Endothelial cell of umbilical vein (primary cell): ENCODE measurements at regions not wholly inside any gene's neighbourhood (a gene's known extent, or its start where the extent isn't known, plus 50 kb on each side); places are given as distances from the start of the nearest gene placed in this dataset.

ENCODE experiments used
- BruUV-seq: library from RNA; stranded (reverse); fragments of 400-500 nt; replicated peaks from 2 replicates; lab custom pipeline; 2021; lab: Mats Ljungman, UMichigan
- CTCF ChIA-PET: fragments of 300-600, 350-600 bp; sonication (Branson Sonifier 250); formaldehyde crosslinking; loops from one replicate; lab custom pipeline; 2021; ENCODE audit warnings: antibody characterized with exemption, inconsistent platforms; lab: Charles Lee
- POLR2A ChIA-PET: fragments of 300-600, 350-600 bp; sonication (Branson Sonifier 250); formaldehyde crosslinking; loops from one replicate; lab custom pipeline; 2021; ENCODE audit warnings: antibody characterized with exemption, inconsistent platforms; lab: Charles Lee
- DNase-seq: peaks from one replicate; pipeline ENCODE4 v3.0.0-alpha.2; 2011; ENCODE audit warnings: low read depth, low spot score
- FAIRE-seq: peaks from 2 replicates; lab custom pipeline; 2011; peaks lifted over from hg19 to GRCh38; lab: Jason Lieb, UNC
- H2AFZ ChIP-seq: 2 replicates; pipeline ENCODE4 v1.6.0; 2012; ENCODE audit warnings: low read depth, low read length, control low read depth, inconsistent platforms
- H3K27ac ChIP-seq: 2 replicates; pipeline ENCODE4 v1.5.1; 2011; ENCODE audit warnings: low read depth, mild to moderate bottlenecking, control low read depth, low read length, moderate library complexity; ENCODE audit not compliant: insufficient read depth
- H3K27me3 ChIP-seq, 2 experiments: 2 replicates each; pipeline versions ENCODE4 v1.6.0 to v1.6.1; 2011; ENCODE audit warnings: low read length in 2 of 2, mixed read lengths in 1 of 2; ENCODE audit not compliant: control insufficient read depth in 2 of 2, insufficient read depth in 2 of 2
- H3K36me3 ChIP-seq, 2 experiments: 2 replicates in 1 of 2; 3 replicates in 1 of 2; pipeline ENCODE4 v1.5.1; 2011; ENCODE audit warnings: low read length in 2 of 2, mild to moderate bottlenecking in 1 of 2, moderate library complexity in 1 of 2; ENCODE audit not compliant: control insufficient read depth in 2 of 2, insufficient read depth in 2 of 2; ENCODE audit errors: extremely low read depth in 1 of 2
- H3K4me1 ChIP-seq: 3 replicates; pipeline ENCODE4 v1.5.1; 2011; ENCODE audit warnings: mild to moderate bottlenecking, low read length; ENCODE audit not compliant: control insufficient read depth, insufficient read depth; ENCODE audit errors: extremely low read depth
- H3K4me2 ChIP-seq: 2 replicates; pipeline ENCODE4 v1.6.1; 2011; ENCODE audit warnings: low read length, control low read depth, mixed read lengths; ENCODE audit not compliant: insufficient read depth
- H3K4me3 ChIP-seq, 3 experiments: fragments of 200-600 bp in 1 of 3; sonication (generic), shearing (Covaris generic) in 1 of 3; replicated peaks in 1 of 3; 2 replicates each; pipeline ENCODE4 v1.5.1; 2011 to 2016; ENCODE audit warnings: control low read depth in 3 of 3, low read length in 3 of 3, mild to moderate bottlenecking in 2 of 3, inconsistent platforms in 1 of 3, low read depth in 1 of 3, moderate library complexity in 1 of 3; ENCODE audit not compliant: insufficient read depth in 1 of 3
- H3K79me2 ChIP-seq: 2 replicates; pipeline ENCODE4 v1.6.0; 2012; ENCODE audit warnings: low read length, inconsistent platforms; ENCODE audit not compliant: control insufficient read depth, insufficient read depth
- H3K9ac ChIP-seq: replicated peaks from 2 replicates; pipeline ENCODE3; 2011; ENCODE audit warnings: low read length, control low read depth; ENCODE audit not compliant: insufficient read depth; ENCODE audit errors: extremely low read depth
- H3K9me1 ChIP-seq: replicated peaks from 3 replicates; pipeline ENCODE4 v1.6.0; 2011; ENCODE audit warnings: mild to moderate bottlenecking, low read length; ENCODE audit not compliant: control insufficient read depth, insufficient read depth; ENCODE audit errors: extremely low read depth
- H3K9me3 ChIP-seq: replicated peaks from 2 replicates; pipeline ENCODE4 v1.5.1; 2012; ENCODE audit warnings: low read length, inconsistent platforms; ENCODE audit not compliant: control insufficient read depth, insufficient read depth
- H4K20me1 ChIP-seq: replicated peaks from 2 replicates; pipeline ENCODE3; 2011; ENCODE audit warnings: mild to moderate bottlenecking, low read length; ENCODE audit not compliant: control insufficient read depth, insufficient read depth; ENCODE audit errors: extremely low read depth
- EZH2 ChIP-seq: IDR thresholded peaks from 2 replicates; pipeline ENCODE4 v1.6.1; 2012; ENCODE audit warnings: borderline replicate concordance, low read depth, mild to moderate bottlenecking, moderate library complexity, low read length, inconsistent platforms; ENCODE audit not compliant: severe bottlenecking
- FOS ChIP-seq: IDR thresholded peaks from 2 replicates; pipeline ENCODE4 v1.6.1; 2011; ENCODE audit warnings: mild to moderate bottlenecking, low read length, moderate library complexity, borderline replicate concordance; ENCODE audit not compliant: insufficient read depth
- JUN ChIP-seq: IDR thresholded peaks from 2 replicates; pipeline ENCODE4 v1.6.1; 2011; ENCODE audit warnings: borderline replicate concordance, low read depth; ENCODE audit not compliant: insufficient read length, insufficient read depth
- MYC ChIP-seq: IDR thresholded peaks from one replicate; pipeline ENCODE4 v1.6.1; 2011; ENCODE audit warnings: mild to moderate bottlenecking, low read depth, low read length
- POLR2A ChIP-seq: IDR thresholded peaks from 2 replicates; pipeline ENCODE4 v1.6.1; 2012; ENCODE audit warnings: low read depth, mild to moderate bottlenecking, control low read depth, low read length
- POLR2AphosphoS5 ChIP-seq: IDR thresholded peaks from 2 replicates; pipeline ENCODE4 v1.6.1; 2012; ENCODE audit warnings: low read depth, mild to moderate bottlenecking, control low read depth, low read length, moderate library complexity; ENCODE audit not compliant: insufficient read depth
- dilution Hi-C: fragments of 300-500 bp; cut with MboI; formaldehyde crosslinking; loops from one replicate; pipeline ENCODE4 v1.15.0; 2019; ENCODE audit warnings: low sequenced_read_pairs; ENCODE audit not compliant: extremely low pct_ligation_motif_present
- intact Hi-C: fragments of 100-400 bp; cut with micrococcal nuclease; formaldehyde crosslinking; loops from one replicate; pipeline ENCODE4 v1.10.0; 2022
- TF ChIP-seq, protein P1 (sequence below): IDR thresholded peaks from 2 replicates; pipeline ENCODE4 v1.6.1; 2011; ENCODE audit not compliant: insufficient read depth, insufficient read length
- TF ChIP-seq, protein P2 (sequence below), 2 donors: IDR thresholded peaks; 1 replicate in 1 of 2; 2 replicates in 1 of 2; pipeline ENCODE4 v1.5.1; 2011; ENCODE audit warnings: low read length in 2 of 2, mild to moderate bottlenecking in 2 of 2, moderate library complexity in 2 of 2, control low read depth in 1 of 2, inconsistent platforms in 1 of 2, low read depth in 1 of 2; ENCODE audit not compliant: insufficient read depth in 1 of 2; ENCODE audit errors: extremely low read depth in 1 of 2

DNA sequence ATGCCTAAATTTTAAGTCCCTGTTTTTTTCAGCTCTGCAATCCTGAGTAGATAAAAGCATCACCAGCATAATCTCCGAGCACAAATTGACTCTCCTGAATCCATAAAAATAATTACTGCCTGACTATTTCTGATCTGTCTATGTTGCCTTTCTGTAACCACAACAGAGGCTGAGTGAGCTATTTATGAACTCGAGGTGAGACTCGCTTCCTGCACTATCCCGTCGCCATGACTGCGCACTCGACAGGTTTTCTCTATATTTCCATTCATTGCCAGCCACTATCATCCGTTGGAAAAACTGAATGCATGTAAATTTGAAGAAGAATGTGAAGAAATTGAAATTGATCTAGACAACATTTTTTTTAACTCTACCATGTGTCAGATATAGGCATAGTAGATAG is 897.2 kb downstream of the ADGRL2 start:
- Histone ChIP-seq H3K4me2 (no peak overlapping the region), H2AFZ (no peak overlapping the region), H3K9me1 (no peaks in the 10 kb centered on the region), H3K79me2 (no peaks in the 10 kb centered on the region), H3K9ac (no peak overlapping the region), H3K4me1 (peaks cover 16% of the 10 kb centered on the region), H3K27me3 (no peaks in the 10 kb centered on the region), H3K27ac (no peak overlapping the region), H4K20me1 (no peaks in the 10 kb centered on the region), H3K36me3 (no peaks in the 10 kb centered on the region), H3K4me3 (no peak overlapping the region), H3K9me3 (no peaks in the 10 kb centered on the region)
- POLR2A ChIA-PET: no interaction called here
- dilution Hi-C loops: no loop called here
- BruUV-seq: no TSS peak
- CTCF ChIA-PET: no interaction called here
- intact Hi-C loops: no loop called here
- FAIRE-seq (no peak), DNase-seq (no peak)
- TF ChIP-seq EZH2 (no peak), POLR2A (no peak), JUN (no peak), MYC (no peak)
- TF ChIP-seq, protein P1, sequence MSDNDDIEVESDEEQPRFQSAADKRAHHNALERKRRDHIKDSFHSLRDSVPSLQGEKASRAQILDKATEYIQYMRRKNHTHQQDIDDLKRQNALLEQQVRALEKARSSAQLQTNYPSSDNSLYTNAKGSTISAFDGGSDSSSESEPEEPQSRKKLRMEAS: no peak
- TF ChIP-seq, protein P2, sequence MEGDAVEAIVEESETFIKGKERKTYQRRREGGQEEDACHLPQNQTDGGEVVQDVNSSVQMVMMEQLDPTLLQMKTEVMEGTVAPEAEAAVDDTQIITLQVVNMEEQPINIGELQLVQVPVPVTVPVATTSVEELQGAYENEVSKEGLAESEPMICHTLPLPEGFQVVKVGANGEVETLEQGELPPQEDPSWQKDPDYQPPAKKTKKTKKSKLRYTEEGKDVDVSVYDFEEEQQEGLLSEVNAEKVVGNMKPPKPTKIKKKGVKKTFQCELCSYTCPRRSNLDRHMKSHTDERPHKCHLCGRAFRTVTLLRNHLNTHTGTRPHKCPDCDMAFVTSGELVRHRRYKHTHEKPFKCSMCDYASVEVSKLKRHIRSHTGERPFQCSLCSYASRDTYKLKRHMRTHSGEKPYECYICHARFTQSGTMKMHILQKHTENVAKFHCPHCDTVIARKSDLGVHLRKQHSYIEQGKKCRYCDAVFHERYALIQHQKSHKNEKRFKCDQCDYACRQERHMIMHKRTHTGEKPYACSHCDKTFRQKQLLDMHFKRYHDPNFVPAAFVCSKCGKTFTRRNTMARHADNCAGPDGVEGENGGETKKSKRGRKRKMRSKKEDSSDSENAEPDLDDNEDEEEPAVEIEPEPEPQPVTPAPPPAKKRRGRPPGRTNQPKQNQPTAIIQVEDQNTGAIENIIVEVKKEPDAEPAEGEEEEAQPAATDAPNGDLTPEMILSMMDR (IDR thresholded peaks at IDR 0.05; ENCODE audit: extremely low read depth in 1 of 2, insufficient read depth in 1 of 2, low read depth in 1 of 2, low read length in 2 of 2): no peak

DNA sequence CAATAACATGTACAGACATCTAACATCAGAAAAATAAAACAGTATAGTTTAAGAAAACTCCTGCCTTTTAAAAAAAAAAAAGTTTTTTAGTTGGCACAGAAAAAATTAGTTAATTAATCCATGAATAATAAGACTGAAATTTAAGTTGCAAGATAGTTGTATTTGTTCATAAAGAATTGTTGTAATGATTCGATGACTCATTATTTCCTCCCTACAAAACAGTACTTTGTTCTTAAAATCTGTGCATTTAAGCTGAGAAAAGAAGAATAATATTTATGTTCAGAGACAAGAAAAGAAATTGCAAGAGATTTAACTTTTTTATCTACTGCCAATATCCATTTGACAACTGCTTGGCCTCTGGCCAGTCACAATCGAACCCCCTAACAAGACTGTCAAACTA is 894.7 kb downstream of the ADGRL2 start:
- no TSS peak for BruUV-seq

More for the DNA sequence above, 894.7 kb downstream of the ADGRL2 start:
- Histone ChIP-seq H3K9me1 (no peaks in the 10 kb centered on the region), H3K36me3 (no peaks in the 10 kb centered on the region), H3K9me3 (no peaks in the 10 kb centered on the region), H3K4me3 (no peak overlapping the region), H3K4me1 (peaks cover 13% of the 10 kb centered on the region), H3K4me2 (peak overlapping the region; percentile 64), H2AFZ (peak overlapping the region; percentile 80), H3K27ac (peak overlapping the region; percentile 55), H4K20me1 (no peaks in the 10 kb centered on the region), H3K27me3 (no peaks in the 10 kb centered on the region), H3K9ac (no peak overlapping the region), H3K79me2 (no peaks in the 10 kb centered on the region)
- peak; percentile 67 for FAIRE-seq
- ChIA-PET POLR2A (no interaction called here), CTCF (interaction anchor here (1.0 to 1.4 kb wide), 5 partner anchors 15 to 1146 kb away, joined by 3 read pairs; no protein-coding TSS in a partner anchor)
- dilution Hi-C loops: no loop called here
- TF ChIP-seq JUN: peak; percentile 79
- TF ChIP-seq FOS: peak; percentile 75
- TF ChIP-seq POLR2AphosphoS5: no peak
- intact Hi-C loops: no loop called here
- DNase-seq: peak; percentile 76
